ENCODE measurements at regions not wholly inside any gene's neighbourhood (a gene's known extent, or its start where the extent isn't known, plus 50 kb on each side); places are given as distances from the start of the nearest gene placed in this dataset.

DNA sequence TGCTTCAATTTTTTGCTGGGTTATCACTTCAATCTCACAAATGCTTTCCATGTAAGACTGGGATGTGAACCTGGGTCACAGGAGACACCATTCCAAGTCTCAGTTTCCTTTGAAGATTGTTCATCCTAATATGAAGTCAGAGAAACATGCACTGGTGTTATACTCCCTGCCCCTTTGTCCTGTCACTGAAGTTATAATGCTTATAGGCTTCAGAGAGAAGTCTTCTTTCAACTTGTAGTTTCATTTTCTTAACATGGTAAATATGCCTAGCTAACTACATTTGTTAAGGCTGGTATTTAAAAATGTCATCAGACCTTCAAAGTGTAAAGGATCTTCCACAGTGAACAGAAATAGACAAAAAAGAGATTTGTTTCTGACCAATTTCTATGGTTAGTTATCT is 1195.9 kb downstream of the MRPL39 start:
- Histone ChIP-seq H3K27me3 (ENCODE audit: insufficient read depth, low read depth, severe bottlenecking) (no peaks in the 10 kb centered on the region), H3K9me3 (ENCODE audit: severe bottlenecking) (no peaks in the 10 kb centered on the region), H3K36me3 (no peaks in the 10 kb centered on the region), H3K27ac (no peak overlapping the region), H3K4me3 (ENCODE audit: low read depth, low read length) (no peak overlapping the region)
- no peak for DNase-seq
- TF ChIP-seq CTCF (IDR thresholded peaks at IDR 0.05; ENCODE audit: low read depth, low read length): no peak

GRCh38 chr21:24403221-24403620 is 1204.1 kb downstream of the MRPL39 start:
- DNase-seq: no peak
- Histone ChIP-seq H3K27me3 (ENCODE audit: insufficient read depth, low read depth, severe bottlenecking) (no peaks in the 10 kb centered on the region), H3K36me3 (no peaks in the 10 kb centered on the region), H3K4me3 (ENCODE audit: low read depth, low read length) (no peak overlapping the region), H3K27ac (no peak overlapping the region), H3K9me3 (ENCODE audit: severe bottlenecking) (no peaks in the 10 kb centered on the region)
- no peak for TF ChIP-seq CTCF (IDR thresholded peaks at IDR 0.05; ENCODE audit: low read depth, low read length)

GRCh38 chr21:24395320-24395923 is 1211.9 kb downstream of the MRPL39 start:
- DNase-seq: no peak
- Histone ChIP-seq H3K27ac (no peak overlapping the region), H3K4me3 (ENCODE audit: low read depth, low read length) (no peak overlapping the region), H3K9me3 (ENCODE audit: severe bottlenecking) (no peaks in the 10 kb centered on the region), H3K36me3 (no peaks in the 10 kb centered on the region), H3K27me3 (ENCODE audit: insufficient read depth, low read depth, severe bottlenecking) (no peaks in the 10 kb centered on the region)
- TF ChIP-seq CTCF (IDR thresholded peaks at IDR 0.05; ENCODE audit: low read depth, low read length): no peak

DNA sequence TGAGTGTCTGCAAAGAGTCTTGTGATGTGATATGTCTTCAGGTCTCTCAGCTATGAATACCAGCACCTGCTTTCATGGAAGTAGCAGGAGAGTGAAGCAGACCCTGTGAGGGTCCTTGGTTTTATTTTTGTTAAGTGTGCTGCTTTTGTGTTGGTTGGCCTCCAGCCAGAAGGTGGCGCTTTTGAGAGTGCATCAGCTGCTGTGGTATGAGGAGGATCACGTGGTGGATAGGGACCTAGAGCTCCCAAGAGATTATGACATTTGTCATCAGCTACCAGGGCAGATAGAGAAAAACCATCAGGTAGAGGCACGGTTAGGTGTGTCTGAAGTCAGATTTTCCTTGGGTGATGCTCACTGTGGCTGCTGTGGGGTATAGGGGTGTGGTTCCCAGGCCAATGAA is 1232.1 kb downstream of the MRPL39 start:
- Histone ChIP-seq H3K27ac (no peak overlapping the region), H3K27me3 (ENCODE audit: insufficient read depth, low read depth, severe bottlenecking) (no peaks in the 10 kb centered on the region), H3K9me3 (ENCODE audit: severe bottlenecking) (no peaks in the 10 kb centered on the region), H3K36me3 (no peaks in the 10 kb centered on the region), H3K4me3 (ENCODE audit: low read depth, low read length) (no peak overlapping the region)
- DNase-seq: peak; percentile 42
- peak; percentile 45; the same call in 1 of the 2 replicates for TF ChIP-seq CTCF (IDR thresholded peaks at IDR 0.05; ENCODE audit: low read depth, low read length)

DNA sequence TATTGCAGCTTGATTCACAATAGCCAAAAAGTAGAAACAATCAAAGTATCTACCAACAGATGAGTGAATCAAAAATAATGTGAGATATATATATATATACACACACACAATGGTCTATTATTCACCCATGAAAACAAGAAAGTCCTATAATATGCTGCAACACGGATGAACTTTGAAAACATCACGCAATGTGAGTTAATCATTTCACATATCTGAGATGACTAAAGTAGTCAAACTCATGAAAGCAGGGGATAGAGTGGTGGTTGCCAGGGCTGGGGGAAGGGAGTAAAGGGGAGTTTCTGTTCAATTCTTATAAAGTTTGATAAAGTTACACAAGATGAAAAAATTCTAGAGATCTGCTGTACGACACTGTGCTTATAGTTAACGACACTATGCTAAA is 1234.8 kb downstream of the MRPL39 start:
- Histone ChIP-seq H3K27ac (no peak overlapping the region), H3K9me3 (ENCODE audit: severe bottlenecking) (no peaks in the 10 kb centered on the region), H3K36me3 (no peaks in the 10 kb centered on the region), H3K27me3 (ENCODE audit: insufficient read depth, low read depth, severe bottlenecking) (no peaks in the 10 kb centered on the region), H3K4me3 (ENCODE audit: low read depth, low read length) (no peak overlapping the region)
- DNase-seq: no peak
- no peak for TF ChIP-seq CTCF (IDR thresholded peaks at IDR 0.05; ENCODE audit: low read depth, low read length)

DNA sequence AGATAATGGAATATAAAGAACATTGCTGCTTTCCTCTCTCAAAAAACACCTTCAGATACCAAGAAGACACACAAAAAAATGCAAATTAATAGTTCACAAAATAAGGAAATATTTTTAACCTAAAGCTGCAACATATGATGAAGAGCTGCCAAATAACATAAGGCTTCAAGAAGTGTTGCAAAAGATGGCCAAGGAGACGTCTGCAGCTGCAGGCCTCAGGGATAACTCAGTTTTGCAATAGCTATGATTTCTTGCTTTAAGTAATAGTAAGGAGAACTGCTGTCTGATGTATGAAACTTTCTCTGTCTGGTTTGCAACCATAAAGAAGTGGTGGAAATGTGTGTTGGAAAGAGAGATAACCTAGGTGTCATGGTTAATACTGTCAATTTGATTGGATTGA is 1237.5 kb downstream of the MRPL39 start:
- H3K27ac ChIP-seq: no peak overlapping the region
- no peak for DNase-seq

More for the DNA sequence above, 1237.5 kb downstream of the MRPL39 start:
- no peak overlapping the region for H3K4me3 ChIP-seq (ENCODE audit: low read depth, low read length)
- no peaks in the 10 kb centered on the region for H3K36me3 ChIP-seq
- H3K9me3 ChIP-seq (ENCODE audit: severe bottlenecking): no peaks in the 10 kb centered on the region
- H3K27me3 ChIP-seq (ENCODE audit: insufficient read depth, low read depth, severe bottlenecking): no peaks in the 10 kb centered on the region
- no peak for TF ChIP-seq CTCF (IDR thresholded peaks at IDR 0.05; ENCODE audit: low read depth, low read length)

Data from WERI-Rb-1 (cell line).